ENCODE measurements at regions not wholly inside any gene's neighbourhood (a gene's known extent, or its start where the extent isn't known, plus 50 kb on each side); places are given as distances from the start of the nearest gene placed in this dataset.
"Not testable (repeated sequence)": the region's sequence is repeated elsewhere in the genome, so short reads cannot be mapped to it uniquely, and the experiment has no call there.

DNA sequence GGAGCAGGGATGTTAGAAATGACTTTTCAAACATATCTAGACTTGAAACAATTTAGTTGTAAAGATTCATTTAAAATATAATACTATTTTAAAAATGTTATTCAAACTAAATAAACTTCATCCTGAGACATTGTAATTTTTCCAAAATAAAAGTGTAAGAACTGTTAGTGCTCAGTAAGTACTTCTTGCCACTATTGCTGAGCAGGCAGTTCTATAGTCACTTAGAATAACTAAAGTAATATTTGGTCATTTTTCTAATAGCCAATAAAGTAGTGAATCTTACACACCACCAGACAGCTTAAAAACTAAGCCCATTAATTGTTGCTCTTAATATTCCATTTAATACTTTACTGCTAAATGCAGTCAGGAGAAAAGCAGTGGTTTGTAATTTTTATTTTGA, 1120.0 kb upstream of the CDH10 start:
- DNase-seq, result no peak

DNA sequence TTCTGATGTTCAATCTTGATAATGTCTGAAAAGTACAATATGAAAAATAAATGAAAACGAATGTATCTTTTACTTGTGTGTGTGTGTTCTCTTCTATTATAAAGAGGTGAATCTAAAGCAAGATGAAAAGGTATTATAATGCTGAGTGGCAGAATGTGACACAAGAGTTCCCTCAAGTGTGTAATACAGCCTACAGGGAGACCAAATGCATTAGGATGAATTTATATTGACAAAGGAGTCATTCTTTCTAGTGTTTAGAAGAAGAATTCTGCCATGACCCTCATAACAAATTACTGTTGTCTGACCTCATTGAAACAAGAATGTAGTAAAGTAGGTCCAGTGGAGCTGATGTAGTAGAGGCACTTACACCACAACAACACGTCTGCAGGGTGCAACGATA, 1119.0 kb upstream of the CDH10 start:
- DNase-seq, result no peak

DNA sequence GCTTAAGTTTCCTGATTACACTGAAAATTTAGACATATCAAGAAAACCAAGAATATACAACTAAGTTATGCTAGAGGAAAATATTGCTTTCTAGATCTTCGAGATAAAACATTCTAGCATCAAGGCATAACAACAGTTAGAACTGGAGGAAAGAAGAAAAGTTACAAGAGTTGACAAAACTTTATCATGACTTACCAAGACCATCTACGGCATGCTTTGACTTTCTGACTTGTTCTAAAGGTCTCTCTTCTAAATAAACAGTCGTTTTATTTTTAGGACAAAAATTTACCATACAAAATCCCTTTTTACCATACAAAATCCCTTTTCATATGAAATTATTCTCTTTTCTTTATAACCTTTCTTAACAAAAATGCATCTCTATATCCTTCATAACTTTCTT, 1110.1 kb upstream of the CDH10 start:
- no peak for DNase-seq

DNA sequence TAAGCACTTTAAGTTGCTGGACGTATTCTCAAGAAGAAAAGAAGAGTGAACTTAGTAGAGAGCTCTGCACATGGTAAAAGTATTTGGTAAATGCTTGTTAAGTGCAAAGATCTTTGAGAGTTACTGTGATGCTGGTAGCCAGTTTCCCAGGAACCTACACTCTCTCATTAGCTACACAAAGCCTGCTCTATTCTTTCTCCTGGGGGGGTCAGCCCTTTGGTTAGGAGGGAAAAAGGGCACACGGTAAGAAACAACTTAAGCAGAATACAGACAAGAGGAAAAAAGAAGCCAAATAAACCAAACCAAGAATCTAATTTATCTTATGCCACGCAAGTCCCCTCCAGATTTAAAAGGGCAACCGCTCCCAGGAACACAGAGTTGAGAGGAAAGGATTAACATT, 1100.1 kb upstream of the CDH10 start:
- DNase-seq, result no peak

DNA sequence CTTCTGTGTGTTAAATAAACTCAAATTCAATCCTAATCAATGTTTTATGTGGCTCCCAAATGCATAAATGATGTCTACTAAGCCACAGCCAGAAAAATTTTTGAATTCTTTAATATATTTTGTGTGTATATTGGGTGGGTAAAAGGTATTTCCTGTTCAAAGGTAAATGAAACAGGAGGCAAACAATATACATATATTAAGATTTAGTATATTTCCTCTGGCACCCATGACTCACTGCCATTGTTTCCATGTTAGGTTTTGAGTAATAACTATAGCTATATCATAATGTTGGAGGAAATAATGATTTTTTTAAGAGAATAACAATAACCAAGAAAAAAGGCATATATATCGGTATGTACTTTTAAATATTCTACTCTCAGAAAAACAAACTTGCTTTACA, 1071.9 kb upstream of the CDH10 start:
- no peak for DNase-seq

DNA sequence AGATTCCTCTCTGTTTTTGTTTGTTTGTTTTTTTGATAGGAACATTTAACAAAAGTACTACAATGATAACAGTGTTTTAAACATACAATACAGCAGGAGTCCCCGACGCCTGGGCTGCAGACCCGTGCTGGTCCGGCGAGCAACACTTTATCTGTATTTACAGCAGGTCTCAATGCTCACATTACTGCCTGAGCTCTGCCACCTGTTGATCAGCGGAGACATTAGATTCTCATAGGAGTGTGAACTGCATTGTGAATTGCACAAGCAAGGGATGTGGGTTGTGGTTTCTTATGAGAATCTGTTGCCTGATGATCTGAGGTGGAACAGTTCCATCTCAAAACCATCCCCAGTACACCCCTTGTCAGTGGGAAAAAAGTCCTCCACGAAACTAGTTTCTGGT, 1068.5 kb upstream of the CDH10 start:
- peak in 1 of 3 donors; percentile 3 for DNase-seq

DNA sequence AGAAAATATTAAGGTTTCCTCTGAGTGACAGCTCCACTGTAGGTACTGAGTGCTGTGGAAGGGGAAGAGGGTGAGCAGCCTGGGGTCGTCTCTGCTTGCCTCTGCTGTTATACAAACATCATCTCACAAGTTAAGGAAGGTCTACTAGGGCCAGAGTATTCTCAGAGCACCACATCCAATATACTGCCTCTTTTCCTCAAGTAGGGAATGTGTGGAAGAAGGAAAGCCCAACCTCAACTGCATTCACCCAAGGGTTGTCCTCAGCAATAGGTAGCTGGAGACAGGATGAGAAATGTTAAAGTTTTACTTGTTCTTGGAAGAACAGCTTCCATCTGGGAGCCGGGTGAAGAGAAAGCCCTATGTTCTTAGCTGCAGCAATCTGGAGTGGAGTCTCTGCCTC, 1062.3 kb upstream of the CDH10 start:
- no peak for DNase-seq

DNA sequence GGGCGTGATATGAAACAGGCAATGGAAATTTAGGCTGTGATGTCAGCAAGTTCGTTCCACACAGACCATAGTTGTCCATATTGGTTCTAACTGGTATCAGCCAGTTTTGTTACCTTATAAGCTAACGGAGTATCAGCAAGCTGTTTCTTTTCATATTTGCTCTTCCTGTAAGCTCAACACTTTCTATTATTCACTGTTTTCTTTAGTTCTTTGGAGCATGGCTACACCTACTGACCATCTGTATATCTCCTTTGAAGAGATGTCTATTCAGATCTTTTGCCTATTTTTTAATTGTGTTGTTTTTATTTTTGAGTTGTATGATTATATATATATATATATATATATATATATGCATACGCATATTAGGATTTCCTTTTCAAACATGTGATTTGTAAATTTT, 1057.2 kb upstream of the CDH10 start:
- no peak for DNase-seq

DNA sequence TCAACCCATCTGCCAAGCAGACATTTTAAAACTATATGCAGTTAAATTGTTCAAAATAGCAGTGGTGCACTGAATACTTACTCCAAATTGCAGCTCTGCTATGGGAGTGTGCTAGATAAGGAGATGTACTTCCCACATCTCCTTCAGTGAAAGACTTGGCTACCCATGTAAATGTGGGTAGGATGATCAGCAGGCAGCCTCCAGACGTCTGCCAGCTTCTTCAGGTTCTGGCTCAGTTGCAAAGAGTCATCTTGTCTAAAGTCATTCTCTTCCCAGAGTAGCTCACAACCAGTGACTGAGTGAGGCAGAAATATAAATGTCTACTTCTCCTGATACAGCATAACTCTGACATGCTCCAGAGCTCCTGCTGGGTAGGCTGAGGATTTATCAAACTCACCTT, 1050.0 kb upstream of the CDH10 start:
- no peak for DNase-seq

DNA sequence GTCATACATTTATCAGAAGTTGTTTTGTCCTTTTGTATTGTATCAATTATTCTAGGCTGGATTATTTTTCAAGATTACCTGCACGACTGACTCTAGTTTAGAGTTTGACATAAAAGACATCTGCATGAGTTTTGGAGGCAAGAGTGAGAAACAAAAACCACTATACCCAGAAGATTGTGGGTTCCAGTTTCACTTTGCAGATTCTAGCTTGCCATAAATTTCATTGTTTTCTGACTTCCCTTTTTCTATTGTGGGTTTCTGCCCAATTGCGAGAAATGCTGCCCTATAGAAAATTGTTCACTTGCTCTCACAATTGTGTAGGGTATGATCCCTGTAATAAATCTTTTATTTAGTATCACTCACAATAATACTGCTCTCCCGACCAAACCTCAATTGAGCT, 1043.4 kb upstream of the CDH10 start:
- no peak for DNase-seq

DNA sequence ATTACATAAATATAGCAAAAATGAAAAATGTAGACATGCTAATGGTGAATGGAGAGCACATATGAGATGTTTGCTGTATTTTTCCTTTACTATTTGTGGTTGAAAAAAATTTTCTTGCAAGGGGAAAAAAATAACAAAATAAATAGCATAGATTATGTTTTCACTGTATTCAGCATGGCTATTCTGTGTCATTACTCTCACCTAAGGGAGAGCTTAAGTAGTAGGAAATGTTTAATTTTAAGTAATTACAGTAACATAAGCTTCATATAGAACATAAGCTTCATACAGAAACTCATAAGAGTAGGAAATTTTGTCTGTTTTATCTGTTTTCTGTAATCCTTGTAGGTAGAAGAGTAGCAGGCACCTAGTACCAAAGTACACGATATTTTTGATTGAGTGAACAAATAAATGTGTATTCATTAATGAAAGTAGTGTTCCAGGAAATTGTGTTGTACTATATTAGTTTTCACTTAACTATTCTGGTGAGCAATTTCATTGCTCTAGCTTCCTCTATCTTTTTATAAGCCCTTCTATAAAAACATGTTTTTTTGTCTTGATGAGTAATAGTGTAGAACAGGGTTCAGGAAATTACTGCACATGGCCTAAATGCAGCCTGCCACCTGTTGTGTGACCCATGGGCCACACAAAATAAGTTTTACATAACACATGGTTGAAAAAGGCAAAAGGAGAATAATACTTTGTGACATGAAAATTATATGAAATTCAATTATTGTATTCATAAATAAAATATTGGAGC, 1025.0 kb upstream of the CDH10 start:
- DNase-seq, result no peak

DNA sequence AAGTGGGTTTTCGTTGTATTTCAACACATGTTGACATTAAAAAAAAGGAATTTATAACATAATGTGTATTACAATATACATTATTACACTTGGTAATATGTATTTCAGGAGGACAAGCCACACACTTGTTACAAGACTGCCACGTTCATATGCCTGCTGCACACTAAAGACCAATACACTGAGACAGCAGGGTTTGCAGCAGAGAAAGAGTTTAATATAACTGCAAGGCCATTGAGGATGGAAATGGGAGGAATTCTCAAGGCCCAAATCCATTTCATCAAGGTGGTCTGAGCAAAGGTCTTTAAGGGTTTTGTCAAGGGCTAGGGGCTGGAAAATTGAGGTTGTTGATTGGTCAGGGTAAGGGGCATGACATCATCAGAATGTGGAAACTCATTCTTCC, 1017.8 kb upstream of the CDH10 start:
- no peak for DNase-seq

DNA sequence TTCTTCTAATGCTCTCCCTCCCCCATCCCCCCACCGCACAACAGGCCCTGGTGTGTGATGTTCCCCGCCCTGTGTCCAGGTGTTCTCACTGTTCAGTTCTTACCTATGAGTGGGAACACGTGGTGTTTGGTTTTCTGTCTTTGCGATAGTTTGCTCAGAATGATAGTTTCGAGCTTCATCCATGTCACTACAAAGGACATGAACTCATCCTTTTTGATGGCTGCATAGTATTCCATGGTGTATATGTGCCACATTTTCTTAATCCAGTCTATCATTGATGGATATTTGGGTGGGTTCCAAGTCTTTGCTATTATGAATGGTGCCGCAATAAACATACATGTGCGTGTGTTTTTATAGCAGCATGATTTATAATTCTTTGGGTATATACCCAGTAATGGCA, 1005.5 kb upstream of the CDH10 start:
- not testable (repeated sequence) for DNase-seq

DNA sequence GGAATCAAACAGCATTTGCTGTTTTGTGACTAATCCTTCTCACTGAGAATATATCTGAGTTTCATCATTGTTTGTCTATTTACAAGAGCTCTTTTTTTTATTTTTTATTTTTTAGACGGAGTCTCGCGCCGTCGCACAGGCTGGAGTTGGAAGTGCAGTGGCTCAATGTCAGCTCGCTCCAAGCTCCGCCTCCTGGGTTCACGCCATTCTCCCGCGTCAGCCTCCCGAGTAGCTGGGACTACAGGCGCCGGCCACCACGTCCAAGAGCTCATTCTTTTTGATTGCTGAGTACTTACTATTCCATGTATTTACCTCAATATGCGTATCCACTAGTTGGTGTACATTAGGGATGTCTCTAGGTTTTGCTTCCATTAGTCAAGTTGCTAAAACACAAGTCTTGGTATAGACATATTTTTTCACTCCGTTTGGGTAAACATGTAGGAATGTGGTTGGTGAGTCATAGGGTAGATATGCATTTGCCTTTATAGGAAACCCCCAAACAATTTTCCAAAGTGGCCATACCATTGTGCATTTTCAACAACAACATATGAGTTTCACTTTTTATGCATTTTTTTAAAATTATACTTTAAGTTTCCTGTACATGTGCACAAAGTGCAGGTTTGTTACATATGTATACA, 1005.0 kb upstream of the CDH10 start:
- no peak for DNase-seq

DNA sequence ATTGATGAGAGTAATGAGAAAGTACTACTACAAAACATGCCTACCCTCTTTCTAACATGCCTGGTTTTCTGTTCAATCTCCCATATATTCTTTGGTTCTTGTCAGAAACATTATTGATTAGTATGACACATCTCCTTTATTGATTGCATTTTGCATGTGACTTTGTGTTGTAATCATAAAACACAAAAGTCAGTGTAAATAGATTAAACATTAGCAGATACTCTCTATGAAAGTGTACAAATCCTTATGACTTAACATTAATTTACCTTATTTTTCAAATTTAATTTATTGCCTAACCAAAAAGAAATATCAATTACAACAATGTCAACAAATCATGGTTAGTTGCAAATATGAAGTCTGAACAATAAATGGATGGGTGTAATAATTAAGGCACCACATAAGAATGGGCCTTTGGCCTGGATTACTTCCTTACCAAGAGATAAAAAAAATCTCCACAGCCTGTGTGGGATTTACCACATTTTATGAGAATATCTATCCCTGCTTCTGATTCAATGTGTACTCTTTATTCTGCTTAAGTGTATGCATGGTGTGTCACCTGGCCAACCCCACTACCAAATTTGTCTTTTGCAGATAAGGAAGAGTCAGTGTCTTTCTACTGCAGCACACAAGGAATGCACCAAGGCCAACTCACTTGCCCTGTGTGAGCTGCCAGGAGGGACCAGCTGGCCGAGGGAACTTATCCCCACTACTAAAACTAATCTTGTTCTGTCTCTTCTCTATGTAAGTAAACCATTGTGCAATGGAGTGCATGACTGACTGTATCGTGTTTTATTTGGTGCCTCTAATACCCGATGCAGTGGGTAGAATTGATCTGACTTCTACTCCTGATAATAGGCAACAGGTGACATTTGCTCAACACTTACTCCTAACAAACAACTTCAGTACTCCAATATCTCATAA, 1001.9 kb upstream of the CDH10 start:
- no peak for DNase-seq

DNA sequence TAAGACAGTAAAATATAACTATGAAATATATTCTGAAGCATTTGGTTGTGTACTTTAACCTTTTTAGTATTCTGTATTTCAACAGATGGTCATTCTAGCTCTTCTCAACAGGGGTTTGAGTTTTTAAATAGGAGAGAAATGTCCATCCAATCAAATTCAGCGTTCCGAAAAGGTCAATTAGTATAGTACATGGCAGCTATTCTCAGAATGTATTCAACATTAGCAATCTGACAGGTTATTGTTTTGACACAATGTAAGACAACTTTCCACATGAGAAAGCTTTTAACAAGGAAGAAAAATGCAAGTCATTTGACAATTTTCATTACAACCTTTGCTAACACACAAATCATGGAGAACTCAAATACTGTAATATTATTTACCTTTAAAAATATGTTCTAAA, 996.3 kb upstream of the CDH10 start:
- no peak for DNase-seq

DNA sequence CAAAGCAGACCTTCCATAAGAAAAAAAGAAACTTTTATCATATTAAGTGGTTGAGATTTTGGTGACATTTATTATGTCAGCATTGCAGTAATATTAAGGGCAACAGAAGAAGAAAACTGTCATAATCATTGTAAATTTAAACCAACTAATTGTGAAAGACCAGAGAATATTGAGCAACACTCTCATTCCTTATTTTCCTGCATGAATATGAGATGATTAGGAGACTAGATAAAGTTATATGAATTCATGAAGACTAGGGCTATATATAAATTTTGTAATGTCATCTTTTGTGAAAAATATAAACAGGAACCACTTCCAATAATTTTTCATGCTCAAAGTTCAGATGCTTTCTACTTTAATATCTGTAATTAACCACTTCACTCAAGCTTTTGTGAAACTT, 974.5 kb upstream of the CDH10 start:
- DNase-seq, result no peak

DNA sequence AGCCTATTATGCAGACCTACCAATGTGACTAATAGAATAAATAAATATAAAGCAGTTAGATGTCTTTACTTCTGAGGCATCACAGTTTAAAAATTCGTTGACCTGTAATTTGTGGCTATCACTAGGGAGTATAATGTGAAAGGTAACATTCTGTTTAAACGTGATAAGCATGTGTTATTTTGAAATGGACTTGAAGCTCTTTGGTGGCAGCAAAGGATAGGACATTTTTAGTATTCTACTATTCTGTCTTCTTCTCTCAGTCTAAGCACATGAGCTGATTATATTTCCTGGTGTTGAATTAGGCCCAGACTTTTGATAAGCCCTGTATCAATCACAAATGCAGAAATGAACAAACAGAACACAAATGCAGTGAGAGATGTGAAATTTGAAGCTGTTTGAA, 974.0 kb upstream of the CDH10 start:
- no peak for DNase-seq

DNA sequence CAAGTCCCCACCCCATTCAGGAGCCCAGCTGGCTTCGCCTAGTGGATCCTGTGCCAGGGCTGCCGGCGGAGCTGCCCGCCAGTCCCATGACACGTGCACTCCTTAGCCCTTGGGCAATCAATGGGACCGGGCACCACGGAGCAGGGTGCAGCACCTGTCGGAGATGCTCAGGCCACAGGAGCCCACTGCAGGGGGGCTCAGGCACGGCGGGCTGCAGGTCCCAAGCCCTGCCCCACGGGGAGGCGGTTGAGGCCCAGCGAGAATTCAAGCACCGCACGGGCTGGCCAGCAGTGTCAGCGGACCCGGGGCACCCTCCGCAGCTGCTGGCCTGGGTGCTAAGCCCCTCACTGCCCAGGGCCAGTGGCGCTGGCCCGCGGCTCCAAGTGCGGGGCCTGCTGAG, 969.7 kb upstream of the CDH10 start:
- no peak for DNase-seq

DNA sequence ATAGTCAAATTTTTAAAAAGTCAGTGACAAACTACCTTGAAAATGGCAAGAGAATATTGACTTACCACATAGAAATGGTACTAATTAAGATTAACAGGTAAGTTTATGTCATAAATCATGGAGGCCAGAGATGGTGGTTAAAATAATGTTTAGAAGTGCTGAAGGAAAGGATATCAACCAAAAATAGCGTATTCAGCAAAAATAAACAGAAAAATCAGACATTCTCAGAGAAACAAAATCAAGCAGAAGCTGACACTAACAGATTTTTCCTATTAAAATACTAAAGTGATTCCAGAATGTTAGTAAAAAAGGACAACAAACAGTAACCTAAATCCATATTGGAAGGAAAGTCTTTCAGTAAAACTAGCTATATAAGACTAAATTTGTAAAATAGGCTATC, 959.9 kb upstream of the CDH10 start:
- no peak for DNase-seq

DNA sequence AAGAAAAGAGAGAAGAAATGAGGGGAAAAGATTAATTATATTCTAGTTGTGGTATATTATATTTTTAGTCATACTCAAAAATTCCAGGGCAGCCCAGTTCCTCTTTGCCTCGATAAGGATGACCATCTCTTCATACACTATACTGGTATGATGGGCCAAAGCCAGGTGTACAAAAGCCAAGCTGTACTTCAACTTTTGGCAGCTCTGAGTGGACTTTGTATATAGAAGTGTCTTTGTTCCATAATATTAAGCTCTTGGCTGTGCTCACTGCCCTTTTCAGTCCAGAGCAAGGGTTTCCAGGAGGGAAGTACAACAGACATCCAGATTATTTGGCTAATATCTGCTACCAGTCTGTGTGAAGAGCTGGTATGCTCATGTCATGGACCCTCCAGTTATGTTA, 934.3 kb upstream of the CDH10 start:
- DNase-seq, result peak in 2 of 3 donors; percentile 2 to 9

DNA sequence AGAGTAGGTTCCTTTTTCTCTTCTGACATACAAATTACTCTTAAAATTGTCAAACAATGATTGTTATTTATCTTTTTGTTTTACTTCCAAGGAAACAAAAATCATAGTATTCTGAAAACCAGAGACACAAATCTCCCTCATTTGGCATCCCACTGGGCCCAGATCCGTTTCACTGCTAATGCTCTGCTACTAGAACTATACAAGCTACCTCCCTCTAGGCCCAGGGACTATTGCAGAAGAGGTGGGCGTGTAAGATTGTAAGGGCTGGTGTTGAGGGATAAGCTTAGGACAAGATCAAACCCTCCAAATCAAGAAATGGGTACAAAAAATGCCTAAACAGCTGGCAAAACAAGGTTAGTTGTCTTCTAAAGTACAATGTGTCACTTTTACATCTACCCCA, 928.9 kb upstream of the CDH10 start:
- DNase-seq, result no peak

DNA sequence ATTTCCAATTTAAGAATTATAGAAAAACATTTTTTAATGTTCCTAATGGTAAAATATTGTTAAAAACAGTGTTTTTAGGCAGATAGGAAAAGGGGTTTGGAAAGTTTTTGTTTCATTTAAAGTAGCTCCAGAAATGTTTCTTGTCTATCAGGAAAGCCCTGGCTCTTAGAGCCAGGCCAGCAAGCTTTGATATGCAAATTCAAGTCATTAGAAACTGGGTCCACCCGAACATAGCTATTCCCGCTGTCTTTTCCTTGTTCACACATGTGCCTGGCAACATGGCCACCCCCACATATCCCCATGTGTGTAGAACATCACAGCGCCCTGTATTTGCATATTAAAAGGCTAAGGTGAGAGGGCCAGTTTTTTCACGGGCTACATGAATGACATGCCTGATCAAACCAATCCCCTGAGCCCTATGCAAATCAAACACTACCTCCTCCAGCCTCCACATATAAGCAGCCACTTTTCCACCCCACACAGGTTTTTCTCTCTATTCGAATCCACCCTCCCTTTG, 925.3 kb upstream of the CDH10 start:
- DNase-seq, result no peak

Measured in muscle of back (tissue), 3 donors.